NCI-H128 (cell line): ENCODE measurements at regions not wholly inside any gene's neighbourhood (a gene's known extent, or its start where the extent isn't known, plus 50 kb on each side); places are given as distances from the start of the nearest gene placed in this dataset.

Source experiments
- DNase-seq: peaks from one replicate; lab custom pipeline; 2025; ENCODE audit not compliant: unreplicated experiment; lab: John Stamatoyannopoulos, UW

DNA sequence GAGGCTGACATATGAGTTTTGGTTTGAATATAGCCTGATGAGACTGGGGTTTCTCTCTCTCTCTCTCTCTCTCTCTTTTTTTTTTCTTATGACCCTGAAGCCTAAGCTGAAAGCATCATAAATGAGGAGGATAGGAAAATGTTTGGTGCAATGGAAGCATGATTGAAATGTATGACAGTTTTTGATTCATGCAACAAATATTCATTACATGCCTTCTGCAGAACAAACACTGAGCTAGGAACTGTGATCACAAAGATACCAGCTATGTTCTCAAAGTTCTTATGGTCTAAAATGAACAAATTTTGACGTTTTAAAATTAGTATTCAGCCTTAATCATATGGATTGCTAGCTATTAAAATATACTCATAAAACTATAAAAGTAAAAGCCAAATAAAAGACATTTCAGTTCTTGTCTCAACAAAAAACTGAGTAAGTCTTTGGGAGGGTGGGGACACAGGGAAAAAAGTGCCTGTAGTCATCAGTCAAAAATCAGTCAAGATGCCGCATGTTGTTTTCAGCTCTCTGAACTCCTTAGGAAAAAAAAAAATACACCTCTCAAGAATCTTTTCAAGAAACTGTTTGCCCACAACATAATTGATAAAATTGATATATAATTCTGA lies 57.2 kb downstream of the NKX6-1 start:
- DNase-seq: no peak

DNA sequence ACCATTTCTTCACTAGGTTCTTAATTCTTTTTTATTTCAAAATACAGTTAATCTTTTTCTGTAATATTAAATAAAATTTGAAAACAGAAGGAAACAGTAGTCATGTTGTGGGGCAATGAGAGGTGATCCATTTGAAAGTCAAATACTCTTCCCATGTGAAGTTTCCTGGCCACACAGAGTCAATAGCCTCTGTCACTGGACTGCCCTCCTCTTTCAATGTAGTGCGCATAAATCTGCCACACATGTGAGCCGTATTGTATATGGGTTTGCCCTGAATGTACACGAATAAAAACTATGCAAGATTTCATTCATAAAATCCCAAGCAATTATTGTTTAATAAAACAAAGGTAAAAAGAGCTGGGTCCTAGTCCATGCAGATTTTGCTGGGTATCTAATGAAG lies 59.1 kb downstream of the NKX6-1 start:
- DNase-seq: no peak

DNA sequence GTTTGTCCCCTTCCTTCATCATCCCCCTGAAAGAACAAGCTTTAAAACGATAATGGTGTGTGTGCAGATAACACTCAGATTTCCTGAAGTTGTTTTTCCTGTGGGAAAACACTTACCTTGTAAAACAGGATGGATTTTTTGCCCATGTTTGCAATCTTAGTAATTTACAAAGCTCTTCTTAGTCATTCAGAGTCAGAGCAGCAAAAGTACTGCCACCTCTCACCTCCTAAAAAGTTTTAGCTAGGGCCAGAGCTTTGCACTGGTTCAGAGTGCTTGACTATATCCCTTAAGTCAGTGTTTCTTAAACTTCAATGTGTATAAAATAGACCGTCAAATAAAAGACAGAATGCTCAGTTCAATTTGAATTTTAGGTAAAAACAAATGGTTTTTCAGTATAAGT lies 62.3 kb downstream of the NKX6-1 start:
- no peak for DNase-seq

DNA sequence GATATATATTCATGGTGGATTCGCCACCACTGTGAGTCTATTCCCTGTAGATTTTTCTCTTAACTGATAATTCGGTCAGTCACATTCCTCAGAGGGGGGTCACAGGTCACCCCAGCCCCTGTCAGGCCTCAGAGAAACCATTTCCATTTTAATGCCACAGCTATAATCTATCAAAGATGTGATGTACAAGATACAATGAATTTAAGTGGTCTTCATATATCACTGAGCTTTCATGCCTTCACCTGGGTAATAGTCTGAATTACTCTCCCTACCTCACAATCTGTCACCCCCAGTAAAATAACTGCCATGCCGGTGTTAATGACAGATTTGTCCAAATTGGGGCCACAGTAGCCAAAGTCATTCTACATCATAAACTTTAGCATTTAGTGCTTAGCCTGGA lies 64.7 kb downstream of the NKX6-1 start:
- no peak for DNase-seq

DNA sequence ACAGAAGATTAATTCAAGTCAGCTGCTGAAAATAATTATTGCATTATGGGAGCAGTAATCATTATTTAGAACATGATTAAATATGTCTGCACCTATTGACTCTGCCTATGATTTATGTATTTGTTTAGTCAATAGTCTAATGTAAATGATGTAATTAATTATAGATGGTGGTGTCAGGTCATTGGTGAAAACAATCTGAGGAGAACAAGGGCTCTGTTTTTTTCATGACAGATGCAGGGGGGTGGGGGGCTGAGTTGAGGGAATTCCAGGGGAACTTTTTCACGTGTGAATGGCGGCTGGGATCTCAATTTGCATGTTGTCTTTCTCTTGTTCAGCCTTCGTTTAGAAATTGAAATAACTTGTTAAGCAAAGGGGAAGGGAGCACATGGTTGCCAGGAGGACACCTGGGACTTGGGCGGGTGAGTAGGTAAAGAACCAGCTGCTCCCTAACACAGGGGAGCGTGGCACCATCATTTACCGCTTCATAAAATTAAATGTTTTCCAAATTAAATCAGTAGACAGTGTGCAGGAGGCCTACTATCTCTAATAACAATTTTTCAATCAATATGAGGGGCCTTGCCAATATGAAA lies 65.4 kb downstream of the NKX6-1 start:
- DNase-seq: no peak

DNA sequence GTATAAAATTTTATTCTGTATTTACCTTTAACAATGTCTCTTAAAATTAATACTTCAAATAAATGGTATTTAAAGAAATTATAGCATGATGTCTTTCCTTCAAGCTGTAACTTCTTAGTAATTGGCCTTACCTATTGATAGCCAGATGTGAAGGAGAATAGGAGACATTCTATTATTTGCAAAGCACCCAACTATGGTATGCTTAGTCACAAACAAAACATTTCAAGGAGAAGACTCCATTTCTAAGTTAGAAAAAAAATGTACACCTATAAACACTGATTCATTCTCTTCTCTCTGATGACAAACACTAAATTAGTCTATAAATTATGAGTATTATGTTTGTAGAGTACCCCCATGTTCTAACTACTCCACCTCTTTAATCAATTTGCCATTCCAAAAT lies 66.4 kb downstream of the NKX6-1 start:
- DNase-seq: no peak

DNA sequence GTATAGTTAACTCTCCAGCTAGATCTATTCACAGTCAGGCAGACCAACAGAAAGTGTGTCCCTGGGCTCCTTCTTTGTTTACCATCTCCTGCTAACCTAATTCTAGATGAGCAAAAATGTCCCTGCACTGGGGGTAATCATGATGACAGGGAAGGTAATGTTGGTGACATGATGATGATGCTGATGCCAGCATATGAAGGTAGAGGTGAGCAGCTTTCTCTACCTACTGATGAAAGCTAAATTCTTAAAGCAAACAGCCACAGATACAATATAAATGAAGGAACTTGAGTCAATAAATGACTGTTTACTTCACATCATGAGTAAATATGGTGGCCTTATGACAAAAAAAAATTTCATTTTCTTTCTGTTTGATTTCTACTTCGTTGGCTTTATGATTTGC lies 78.5 kb downstream of the NKX6-1 start:
- DNase-seq: no peak

DNA sequence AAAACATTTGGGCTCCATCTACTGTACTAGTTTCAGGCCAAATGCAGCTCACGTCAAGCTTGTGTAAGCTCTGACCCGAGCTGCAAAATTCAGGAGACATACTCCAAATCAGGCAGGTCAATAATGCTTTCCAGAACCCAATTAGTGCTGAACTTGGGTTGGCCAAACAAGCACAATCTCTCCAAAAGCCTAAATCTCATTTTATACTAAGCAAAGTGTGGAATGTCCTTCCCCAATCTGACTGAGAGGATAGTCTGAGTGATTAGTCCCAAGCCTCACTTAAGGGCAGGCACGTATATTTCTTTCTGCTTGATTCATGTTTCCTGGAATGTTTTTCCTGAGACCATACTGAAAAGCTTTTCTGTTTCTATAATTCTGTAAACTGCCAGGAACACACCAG lies 79.9 kb downstream of the NKX6-1 start:
- DNase-seq: no peak

DNA sequence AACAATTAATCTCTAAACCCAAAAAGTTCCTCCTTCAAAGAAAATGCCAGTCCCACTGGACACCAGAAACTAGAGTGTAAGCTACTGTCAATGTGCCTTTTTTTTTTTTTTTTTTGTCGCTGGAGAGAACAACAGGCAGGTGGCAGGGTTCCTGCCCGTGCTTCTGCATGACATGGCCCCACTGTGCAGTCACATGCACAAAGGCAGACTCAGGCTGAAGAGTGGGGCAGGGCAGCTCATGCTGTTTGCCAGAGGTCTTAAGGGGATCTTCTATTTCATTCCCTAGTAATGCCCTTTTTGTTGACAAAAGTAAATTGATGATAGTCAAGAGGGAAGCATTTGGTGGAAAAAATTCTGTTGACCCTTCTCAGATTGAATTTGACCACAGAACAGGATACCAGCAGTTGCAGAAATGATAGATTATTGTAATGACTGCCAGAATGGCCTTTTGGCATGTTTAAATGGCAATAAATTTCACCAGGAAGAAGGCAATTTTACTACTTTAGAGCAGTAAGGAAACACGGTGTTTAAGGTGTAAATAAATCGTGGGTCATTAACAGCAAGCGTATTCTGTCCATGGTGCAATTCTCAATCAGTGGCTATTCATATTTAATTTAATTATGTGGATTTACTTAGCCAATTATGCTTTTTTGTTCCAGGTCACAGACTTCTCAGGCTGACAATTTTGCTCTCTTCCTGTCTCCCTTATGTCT lies 80.9 kb downstream of the NKX6-1 start:
- DNase-seq: peak; percentile 4

DNA sequence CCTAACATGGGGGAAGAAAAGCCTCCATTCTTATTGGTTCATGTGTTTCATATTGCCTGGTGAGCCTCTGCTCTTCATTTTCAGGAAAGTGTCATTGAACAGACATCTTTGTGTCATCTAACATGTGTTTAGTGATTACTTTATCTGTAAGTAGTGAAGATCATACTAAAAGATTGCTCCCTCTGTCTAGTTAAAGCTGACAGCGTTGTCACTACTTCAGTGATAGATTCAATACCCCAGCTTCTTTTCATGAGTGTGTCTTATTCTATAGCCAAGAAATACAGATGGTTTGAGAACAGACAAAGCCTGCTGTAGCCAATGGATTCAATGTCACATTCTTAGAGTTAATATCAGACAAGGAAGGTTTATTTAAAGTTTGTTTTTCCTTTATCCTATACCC lies 85.1 kb downstream of the NKX6-1 start:
- no peak for DNase-seq

DNA sequence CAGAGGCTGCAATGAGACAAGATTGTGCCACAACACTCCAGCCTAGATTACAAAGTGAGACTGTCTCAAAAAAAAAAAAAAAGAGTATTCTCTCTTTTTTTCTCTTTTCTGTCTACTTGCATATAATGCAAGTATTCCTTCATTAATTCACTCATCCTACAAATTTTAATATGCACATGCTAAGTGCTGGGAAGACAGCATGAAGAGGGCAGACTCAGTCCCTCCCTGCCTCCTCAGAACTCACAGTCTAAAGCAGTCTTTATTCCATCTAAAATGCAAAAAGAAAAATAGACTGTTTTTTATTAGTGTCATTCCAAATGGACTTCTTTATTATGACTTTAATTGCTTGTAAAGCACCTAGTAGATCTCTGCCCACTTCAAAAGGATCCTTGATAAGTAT lies 85.6 kb downstream of the NKX6-1 start:
- DNase-seq: no peak

DNA sequence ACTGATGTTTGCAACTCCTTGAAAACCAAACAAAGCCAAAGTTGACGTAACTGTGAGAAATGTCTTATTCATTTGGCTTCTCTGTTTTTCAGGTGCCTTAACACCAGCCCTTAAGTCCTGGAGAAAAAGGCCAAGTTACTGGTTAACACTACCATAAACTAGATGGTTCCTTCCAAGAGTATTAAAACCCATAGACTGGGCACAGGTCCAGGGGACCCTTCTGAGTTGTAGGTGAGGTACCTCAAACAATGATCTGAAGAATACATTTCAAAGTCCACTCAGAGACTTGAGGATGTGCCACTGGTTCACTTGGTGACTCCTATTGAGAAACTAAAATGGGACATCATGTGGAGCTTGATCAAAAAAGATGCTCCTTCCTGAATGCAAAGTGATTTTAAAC lies 87.0 kb downstream of the NKX6-1 start:
- DNase-seq: no peak

DNA sequence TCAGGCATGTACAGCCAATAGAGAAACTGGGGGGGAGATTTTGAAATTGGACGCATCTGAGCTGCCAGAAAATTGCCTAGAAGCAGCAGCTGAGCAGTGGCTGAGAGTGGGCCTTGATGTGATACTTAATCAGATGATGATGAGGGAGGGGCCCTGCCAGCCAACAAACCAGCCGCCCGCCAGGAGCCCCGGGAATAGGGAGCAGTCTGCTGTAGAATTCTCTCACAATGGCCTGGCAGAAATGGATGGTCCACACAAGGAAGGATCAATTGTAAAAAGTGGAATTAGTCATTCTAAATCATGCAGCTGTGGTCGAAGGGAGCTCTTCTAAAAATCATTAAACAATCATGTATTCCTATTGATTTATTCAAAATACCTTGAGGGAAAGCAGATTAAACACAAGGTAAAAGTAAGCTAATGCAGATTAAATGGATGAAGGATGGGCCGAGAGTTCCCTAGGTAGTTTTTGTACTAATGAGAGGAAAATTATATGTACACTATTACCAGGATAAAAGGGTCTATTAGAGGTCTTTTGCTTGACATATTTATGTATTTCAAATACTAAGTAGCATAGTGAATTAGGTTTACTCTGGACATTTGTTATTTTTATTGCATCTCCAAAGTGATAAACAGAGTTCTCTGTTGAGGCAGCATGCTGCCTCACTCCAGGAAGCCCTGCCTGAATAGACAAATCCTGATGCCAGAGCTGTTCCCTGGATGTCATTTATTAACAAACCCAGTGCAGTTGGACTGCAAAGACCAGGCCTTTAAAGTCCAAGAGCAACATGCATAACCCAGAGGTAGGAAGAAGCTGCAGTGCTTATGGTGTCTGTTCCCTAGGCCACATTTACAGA lies 91.3 kb downstream of the NKX6-1 start:
- no peak for DNase-seq

DNA sequence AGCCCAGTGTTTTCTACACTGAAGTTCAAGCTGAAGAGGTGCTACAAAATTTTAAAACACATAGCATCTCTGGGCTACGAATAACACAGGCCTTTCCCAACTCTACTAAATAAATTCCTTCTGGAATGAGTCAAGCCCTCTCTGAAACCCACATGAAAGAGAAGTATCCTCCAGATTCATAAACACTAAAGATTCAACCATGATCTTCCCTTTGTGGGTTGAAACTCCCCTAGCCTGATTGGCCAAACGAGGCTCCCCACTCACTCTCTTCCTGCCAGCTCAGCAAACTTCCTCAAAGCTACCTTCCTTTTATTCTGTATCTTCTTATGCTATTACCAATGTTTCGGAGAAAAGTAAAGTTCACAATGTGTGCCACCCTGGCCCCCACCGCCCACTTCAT lies 95.4 kb downstream of the NKX6-1 start:
- DNase-seq: no peak

DNA sequence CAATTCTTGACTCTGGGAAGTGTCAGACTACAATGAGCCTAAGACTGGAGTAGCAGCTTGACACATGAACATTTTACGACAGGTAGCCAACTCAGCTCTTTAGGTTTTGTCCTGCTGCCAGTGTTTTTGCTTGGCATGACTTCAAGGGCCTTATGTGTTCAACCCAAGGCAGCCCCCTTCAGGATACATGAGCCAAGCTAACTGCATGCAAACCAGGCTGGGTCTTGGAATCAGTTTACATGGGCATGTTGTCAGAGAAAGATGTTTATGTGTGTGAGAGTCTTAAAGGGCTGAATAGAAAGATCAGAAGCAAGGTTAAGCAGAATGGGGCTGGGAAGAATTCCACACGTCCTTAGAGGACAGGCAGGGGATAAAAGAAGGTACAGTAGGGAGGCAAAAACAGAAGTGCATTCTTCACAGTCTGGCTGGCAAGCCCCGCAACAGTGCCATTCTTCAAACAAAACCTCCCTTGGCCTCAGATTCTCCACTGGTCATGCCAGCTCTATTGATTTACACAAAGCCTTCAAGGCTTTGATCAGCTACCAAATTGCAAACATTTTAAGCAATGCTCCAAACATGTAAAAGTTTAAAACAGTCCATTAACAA lies 97.3 kb downstream of the NKX6-1 start:
- DNase-seq: peak; percentile 18

DNA sequence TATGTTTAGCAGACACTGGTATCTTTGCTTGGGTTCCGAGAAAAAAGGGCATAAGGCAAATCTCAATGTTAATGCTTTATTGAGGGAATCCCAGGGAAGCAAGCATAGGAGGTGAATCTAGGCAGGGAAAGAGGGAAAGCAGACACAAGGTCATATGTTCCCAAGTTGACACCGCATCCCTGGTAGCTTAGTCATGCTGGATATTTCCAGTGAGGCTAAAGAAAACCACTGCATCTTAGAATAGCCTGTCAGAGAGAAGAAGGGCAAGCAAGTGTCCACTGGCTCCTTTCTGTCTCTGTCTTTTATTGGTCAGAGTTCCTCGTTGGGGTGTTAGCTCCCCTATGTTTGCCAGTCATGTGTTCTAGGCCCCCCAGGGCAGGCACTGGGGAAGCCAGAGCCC lies 104.7 kb downstream of the NKX6-1 start:
- DNase-seq: no peak

DNA sequence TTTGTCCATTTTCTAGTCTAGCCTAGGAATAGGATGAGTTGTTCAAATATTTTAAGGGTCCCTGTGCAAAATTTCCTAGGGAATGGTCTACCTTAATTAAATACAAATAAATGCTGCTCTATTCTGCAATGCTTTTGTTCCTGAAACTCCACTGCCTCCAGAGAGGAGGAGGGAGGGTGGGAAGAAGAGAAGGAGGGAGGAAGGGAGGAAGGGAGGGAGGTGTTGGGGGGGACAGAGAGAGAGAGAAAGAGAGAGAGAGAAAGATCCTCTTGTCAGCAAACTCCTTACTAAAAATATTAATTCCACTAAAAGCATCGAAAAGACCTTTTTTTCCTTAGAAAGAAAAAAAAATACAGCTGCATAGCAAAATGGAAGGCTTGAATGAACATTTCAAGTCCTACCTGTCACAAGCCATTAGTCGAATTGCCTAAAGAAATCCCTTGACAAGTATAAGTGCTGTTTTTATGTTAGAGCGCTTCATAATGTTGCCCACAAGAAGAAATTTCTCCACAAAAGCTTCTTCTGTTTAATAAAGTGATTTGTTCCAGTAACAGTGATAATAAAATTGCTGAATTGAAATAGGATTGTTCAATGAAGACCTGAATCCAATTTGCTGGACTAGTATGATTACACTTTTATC lies 106.0 kb downstream of the NKX6-1 start:
- no peak for DNase-seq

DNA sequence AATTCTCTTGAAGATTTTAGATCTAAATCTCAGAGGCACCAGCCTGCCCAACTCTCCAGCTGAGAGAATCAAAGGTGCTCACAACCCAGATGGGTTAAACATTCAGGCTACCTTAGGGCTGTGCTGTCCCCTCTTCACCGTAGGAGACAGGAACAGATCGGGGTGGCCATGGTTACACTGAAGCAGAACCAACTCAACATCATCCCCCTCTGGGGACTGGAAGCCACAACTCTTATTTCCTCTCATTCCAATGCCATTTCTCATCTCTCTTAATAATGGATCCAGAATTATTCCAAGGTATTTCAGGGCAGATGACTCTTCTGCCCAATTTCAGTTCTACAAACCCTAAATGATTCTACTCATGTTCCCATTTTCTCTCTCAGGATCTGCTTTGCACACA lies 109.7 kb downstream of the NKX6-1 start:
- no peak for DNase-seq

DNA sequence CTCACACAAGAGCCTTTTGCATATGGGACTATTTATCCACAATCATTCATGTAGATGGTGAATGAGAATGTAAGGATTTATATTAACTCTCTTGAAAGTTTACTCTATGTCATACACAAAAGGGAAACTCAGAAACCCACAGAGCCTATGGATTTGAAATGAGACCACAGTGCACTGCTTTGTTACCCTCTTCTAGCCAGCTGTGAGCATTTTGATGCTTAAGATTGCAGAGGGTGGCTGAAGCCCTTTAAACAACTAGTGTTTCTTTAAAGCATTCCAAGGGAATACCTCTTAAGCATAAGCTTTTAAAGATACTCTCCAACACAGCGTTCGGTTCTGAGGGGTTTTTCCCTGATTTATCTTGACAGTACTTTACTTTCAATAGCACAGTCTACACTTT lies 113.9 kb downstream of the NKX6-1 start:
- DNase-seq: no peak

DNA sequence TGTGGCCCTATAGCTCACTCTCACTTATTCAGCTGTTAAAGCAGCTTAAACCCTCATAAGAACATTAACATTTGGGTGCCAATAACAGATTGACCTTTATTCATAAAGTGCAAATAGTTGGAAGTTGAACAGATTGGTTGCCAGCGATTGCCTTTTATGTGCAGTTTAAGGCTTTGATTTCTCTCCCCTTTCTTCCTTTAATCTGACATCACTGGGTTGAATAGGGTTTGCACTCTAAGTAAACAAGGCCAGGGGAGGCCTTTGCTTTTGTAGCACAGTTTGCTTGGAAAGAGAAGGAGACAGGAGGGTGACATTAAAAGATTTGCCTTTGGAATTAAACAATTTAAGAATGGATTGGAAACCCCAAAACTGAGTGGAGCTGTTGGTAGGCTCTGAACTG lies 114.3 kb downstream of the NKX6-1 start:
- no peak for DNase-seq

DNA sequence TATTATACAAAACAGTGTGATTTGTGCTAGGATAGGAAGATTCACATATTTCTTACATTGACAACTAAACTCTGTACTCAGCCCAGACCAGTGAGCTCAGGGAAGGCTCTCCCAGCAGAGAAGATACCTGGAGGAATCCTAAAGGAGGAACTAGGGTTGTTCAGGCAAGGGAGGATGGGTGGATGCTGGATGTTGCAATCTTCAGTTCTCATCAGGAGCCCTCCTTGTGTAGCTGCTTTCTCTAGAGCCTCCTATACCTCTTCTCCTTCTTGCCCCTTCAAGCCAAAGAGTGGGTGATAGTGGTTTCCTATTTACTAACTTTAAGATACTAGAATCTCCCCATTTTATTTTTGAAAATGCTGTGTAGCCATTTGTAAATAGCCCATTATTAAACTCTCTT lies 117.3 kb downstream of the NKX6-1 start:
- no peak for DNase-seq
